Central memory CD4-positive, alpha-beta T cell (primary cell): ENCODE measurements at regions not wholly inside any gene's neighbourhood (a gene's known extent, or its start where the extent isn't known, plus 50 kb on each side); places are given as distances from the start of the nearest gene placed in this dataset.

Source experiments
- DNase-seq: peaks from one replicate; pipeline ENCODE4 v3.0.0; 2022

- DNase-seq = no peak
These were observed 137.6 kb upstream of the HNMT start for GRCh38 chr2:137826373-137827372.

DNA sequence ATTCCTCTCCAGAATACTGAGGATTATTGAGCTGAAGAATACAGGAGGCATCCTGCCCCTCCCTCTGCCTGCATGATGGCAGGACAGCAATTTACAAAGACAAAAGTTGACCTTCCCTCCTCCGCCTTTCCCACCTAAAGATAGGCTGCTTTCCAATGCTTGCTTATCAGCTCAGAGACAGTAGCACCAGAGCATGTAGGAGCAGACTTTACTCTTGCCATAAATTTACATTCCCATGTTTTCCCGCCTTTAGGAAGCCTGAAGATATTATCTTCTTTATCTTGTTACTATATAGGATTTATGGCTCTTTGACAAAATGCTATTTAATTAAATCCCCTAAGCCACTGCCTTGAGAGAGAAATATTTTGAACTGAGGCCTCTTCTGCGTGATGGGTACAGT, 135.6 kb upstream of the HNMT start:
- no peak for DNase-seq

DNA sequence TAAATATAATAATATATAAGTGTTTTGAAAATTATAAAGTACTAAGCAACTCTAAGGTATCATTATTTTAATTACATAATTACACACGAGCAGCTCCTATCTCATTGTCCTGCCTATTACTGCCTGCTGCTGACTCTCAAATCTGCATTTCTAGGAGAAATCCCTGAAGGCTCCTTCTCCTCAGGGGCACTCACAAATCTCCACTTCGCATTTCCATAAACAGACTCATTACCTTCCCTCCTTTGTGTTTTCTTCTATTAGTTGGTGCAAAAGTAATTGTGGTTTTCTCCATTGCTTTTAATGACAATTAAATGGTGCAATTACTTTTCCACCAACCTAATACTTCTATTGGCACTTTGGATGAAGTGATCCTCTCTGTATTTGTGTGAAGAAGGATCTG, 135.0 kb upstream of the HNMT start:
- DNase-seq = no peak

DNA sequence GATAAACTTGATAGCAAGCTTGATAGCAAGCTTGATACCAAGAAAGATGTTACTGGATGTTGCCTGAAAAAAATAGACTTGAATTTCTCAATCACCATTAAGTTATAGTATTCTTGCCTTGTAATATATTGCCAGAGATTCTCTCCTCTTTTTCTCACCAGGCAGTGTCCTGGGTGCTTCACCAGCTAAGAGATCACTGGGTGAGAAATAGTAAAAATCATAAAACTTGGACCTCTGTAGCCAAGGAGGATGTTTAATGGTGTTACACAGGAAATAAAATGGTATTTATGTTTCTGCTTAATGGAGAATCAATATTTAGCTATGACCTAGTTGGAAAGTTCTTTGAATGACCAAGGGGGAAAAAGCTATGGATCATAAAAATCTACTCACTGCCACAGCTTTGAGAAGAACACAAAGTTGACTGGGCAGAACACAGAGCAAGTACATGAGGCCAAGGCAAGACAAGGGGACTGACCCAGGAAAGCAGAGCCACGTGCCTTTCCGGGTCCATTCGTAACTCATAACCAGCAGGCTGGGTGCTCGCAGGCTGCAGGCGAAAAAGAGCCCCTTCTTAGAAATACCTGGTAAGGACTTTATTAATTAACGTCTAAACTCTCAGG, 129.4 kb upstream of the HNMT start:
- DNase-seq = no peak

- DNase-seq = no peak
These were observed 127.6 kb upstream of the HNMT start for GRCh38 chr2:137836671-137837070.

DNA sequence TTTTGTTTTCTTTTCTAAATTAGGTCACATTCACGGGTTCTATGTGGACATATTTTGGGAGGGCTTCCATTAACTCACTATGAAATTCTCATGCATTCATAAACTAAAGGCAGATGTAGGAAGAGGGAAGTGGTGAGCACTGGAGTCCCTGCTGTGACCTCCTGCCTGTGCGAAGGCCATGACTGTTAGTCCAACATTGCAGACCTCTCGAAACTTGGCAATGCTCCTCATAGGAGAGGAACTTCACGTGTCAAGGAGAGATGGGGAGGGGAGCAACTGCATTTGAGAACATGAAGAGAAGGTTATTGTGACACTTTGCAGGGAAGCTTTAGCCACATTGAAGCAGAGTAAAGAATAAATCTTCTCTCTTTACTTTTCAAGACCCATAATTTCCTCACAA, 126.4 kb upstream of the HNMT start:
- DNase-seq = no peak

DNA sequence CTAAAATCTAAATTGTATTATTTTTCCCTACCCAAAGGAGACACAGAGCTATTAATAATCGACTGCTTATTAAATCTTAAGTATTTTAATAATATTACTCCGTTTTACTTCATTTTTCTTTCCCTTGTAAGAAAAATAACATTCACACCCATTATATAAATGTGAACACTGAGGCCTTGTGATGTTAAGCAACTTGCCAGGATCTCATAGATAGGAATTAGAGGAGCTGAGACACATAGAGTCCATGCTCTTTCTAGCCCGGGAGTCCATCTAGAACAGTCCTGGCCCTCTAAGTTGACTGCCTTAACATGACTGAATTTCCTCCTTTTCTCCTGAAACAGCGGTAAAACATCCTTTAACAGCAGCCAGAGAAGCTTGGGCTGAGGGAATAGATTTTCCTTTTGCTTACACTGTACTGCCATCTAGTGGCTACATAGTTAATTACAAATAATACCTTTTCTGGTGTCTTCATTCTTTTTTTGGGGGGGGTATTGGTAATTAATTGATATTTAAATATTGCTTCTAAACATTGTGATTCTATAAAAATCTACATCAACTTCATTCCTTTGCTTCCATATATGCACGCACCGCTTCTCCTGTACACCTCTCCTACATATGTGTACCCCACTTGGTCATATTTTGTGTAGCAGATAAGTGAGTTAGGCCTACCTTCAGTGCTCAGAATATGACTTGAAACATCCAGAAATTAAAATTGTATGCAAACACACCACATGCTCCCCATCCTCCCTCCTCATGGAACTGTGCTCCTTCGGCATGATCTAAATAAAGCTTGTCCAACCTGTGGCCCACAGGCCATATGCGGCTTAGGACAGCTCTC, 125.8 kb upstream of the HNMT start:
- peak; percentile 12 for DNase-seq

GRCh38 chr2:137842430-137842829, 121.8 kb upstream of the HNMT start:
- no peak for DNase-seq

DNA sequence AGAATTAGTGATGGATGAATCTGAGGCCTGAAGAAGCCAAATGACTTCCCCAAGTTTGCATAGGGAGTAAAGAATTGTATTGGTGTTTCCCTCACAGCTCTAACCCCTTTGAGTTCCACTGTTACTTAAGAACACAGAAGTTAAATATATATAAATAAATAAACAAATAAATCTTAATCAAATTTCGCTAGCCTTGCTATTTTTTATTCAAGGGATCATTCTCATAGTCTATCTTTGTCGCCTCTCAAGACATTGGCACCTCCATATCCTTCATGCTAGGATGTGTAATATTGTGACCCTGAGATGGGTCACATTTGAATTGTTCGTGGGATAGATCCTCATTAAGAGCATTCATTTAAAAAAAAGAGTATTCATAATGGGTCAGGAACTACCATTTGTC, 121.3 kb upstream of the HNMT start:
- no peak for DNase-seq

- DNase-seq = no peak
These were observed 118.9 kb upstream of the HNMT start for GRCh38 chr2:137845422-137845821.

GRCh38 chr2:137846993-137847392, 117.3 kb upstream of the HNMT start:
- DNase-seq = no peak

GRCh38 chr2:137847443-137847842, 116.8 kb upstream of the HNMT start:
- DNase-seq = no peak

GRCh38 chr2:137857881-137858280, 106.4 kb upstream of the HNMT start:
- no peak for DNase-seq

- no peak for DNase-seq
These were observed 101.6 kb upstream of the HNMT start for GRCh38 chr2:137862651-137863050.

DNA sequence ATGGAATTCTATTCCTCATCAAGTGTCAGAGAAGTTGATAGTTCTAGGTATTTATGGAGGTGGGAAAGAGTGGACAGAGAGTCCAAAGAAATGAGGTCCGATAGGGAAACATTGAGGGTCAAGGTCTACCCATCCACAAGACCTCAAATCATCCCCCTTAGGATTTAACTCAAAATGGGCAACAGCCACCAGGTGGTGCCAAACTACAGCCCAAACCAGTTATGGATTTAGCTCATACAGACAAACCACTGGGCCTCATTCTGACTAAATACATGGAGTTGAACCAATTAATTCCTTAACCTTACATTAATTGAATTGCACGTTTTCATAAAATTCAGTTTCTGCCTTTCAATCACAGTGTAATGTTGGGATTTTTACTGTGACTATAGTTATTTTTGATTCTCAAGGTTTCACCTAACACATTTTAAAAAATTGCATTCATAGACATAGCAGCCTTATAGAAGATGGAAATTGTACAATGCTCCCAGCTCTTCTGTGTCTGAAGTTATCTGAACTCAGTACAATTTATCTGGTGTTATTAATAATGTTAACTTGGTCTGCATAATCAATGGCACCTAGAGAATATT, 98.2 kb upstream of the HNMT start:
- DNase-seq = peak; percentile 9

GRCh38 chr2:137870682-137871081, 93.6 kb upstream of the HNMT start:
- DNase-seq = no peak

DNA sequence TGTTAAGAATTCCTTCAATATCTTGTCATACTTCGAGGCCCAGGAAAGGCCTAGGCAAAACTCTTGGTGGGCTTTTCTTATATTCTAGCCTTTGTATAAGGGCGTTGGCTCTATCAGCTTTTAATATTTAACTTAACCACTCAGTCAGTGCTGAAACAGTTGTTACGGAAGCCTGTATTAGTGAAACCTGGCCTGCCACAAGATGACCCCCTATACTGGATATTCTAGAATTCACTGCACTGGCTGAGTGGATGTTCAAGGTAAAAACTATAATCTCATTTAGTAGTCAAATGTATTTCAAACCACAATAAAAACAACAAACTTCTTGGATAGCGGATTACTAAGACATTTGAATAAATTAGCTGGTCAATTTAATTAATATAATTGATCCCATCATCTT, 91.7 kb upstream of the HNMT start:
- no peak for DNase-seq

DNA sequence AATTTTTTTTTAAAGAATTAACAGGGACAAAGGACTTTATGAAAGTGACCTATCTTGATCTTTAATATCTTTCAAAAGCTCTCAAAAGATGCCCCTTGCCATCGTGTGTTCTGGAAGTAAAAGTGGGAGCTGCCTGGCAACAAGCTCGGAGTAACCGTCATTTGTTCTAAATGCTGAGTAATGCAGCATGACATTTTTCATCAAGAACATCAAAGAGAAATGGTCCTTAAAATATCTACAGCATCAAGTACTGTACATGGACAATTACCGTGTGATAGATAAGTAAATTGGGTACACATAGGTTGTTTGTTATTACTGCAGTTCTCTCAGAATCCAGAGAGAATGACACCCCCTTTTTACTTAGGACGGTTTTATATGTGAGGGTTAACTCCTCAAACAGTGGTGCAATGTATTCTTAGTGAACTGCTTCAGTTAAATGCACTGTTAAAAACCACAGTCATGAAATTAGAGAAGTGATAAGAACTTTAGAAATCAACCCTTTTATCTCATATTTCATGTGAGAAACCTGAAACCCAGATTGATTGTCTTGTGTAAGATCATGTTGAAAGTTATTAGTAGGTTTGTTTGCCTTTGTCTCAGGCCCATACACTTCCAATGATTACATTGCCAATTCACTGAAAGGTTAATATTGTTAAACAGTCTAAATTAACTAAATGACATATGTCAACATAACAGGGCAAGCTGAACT, 90.6 kb upstream of the HNMT start:
- no peak for DNase-seq

DNA sequence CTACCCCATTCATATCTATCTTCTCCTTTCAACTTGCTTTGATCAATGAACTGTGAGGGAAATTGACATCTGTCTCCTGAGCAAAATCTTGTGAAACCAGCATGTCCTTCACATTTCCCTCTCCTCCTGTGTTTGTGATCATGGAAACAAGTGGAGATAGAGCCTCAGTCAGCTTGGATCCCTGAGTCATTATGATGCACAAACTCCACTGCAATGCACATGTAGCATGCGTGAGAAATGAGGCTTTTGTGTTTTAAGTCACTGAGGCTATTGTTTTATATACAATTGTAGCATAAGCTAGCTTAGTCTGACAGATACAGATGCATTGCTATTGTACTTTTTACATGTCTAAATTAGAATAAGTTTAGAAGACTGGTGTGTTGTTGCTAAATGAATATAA, 85.2 kb upstream of the HNMT start:
- no peak for DNase-seq

DNA sequence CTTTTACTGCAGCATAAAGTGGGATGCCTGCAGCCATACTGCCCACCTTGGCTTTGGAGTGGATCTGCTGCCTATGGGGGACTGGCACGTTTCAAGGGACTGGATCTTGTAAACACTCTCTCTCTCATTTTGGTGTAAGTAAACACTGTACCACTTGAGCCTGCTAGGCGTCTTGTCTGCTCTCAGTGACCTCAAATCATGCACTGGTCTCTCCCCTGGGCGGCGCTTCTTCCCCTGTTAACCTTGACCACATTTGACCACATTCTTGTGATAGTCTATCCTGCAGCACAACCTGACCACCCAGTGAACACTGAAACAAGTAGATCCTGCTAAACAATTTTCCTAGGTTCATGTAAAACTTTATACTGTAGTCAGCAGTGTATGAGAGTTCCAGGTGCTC, 82.6 kb upstream of the HNMT start:
- DNase-seq = no peak

- no peak for DNase-seq
These were observed 78.0 kb upstream of the HNMT start for GRCh38 chr2:137886083-137886831.

- DNase-seq = no peak
These were observed 75.4 kb upstream of the HNMT start for GRCh38 chr2:137888845-137889244.
